ENCODE measurements at regions not wholly inside any gene's neighbourhood (a gene's known extent, or its start where the extent isn't known, plus 50 kb on each side); places are given as distances from the start of the nearest gene placed in this dataset.
"Not testable (repeated sequence)": the region's sequence is repeated elsewhere in the genome, so short reads cannot be mapped to it uniquely, and the experiment has no call there.

DNA sequence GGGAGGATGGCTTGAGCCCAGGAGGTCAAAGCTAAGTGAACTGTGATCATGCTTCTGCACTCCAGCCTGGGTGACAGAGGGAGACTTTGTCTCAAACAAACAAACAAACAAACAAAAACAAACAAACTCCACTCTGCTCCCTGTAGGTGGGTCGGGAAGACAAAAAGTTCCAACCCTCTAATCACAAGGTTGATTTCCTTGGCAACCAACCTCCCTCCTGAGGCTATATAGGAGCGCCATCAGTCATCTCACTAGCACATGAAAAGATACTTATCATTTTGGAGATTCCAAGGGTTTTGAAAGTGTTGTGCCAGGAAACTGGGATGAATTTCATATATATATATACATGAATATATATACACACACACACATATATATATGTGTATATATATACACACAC, 160.5 kb downstream of the TUSC1 start:
- no peak for DNase-seq
- H3K36me3 ChIP-seq (replicated peaks; ENCODE audit: control insufficient read depth, insufficient read depth, low read length) = no peaks in the 10 kb centered on the region
- no peak overlapping the region for H3K4me3 ChIP-seq (ENCODE audit: insufficient read depth, low read depth, low read length)
- H3K27me3 ChIP-seq (ENCODE audit: control insufficient read depth, insufficient read depth, low read length) = no peaks in the 10 kb centered on the region

- no peak for DNase-seq
- Histone ChIP-seq H3K36me3 (replicated peaks; ENCODE audit: control insufficient read depth, insufficient read depth, low read length) (no peaks in the 10 kb centered on the region), H3K27me3 (ENCODE audit: control insufficient read depth, insufficient read depth, low read length) (no peaks in the 10 kb centered on the region), H3K4me3 (ENCODE audit: insufficient read depth, low read depth, low read length) (no peak overlapping the region)
Measured at GRCh38 chr9:25513509-25514033, 164.7 kb downstream of the TUSC1 start.

DNA sequence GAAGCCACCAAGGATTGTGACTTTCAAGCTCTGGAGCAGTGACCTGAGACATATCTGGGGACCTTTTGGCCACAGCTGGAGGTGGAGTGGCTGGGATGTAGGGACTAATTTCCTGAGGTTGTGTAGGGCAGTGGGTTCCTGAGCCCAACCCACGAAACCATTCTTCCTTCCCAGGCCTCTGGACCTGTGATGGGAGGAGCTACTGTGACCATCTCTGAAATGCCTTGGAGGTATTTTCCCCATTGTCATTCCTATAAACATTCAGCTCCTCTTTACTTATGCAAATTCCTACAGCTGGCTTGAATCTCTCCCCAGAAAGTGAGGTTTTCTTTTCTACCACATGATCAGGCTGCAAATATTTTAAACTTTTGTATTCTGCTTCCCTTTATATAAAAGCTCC, 172.6 kb downstream of the TUSC1 start:
- H3K36me3 ChIP-seq (replicated peaks; ENCODE audit: control insufficient read depth, insufficient read depth, low read length) = no peaks in the 10 kb centered on the region
- DNase-seq = no peak
- no peak overlapping the region for H3K4me3 ChIP-seq (ENCODE audit: insufficient read depth, low read depth, low read length)

GRCh38 chr9:25481372-25481771, 196.9 kb downstream of the TUSC1 start:
- peak; percentile 7 for DNase-seq
- Histone ChIP-seq H3K27me3 (ENCODE audit: control insufficient read depth, insufficient read depth, low read length) (no peaks in the 10 kb centered on the region), H3K4me3 (ENCODE audit: insufficient read depth, low read depth, low read length) (no peak overlapping the region), H3K36me3 (replicated peaks; ENCODE audit: control insufficient read depth, insufficient read depth, low read length) (no peaks in the 10 kb centered on the region)

More for the DNA sequence above, 172.6 kb downstream of the TUSC1 start:
- no peaks in the 10 kb centered on the region for H3K27me3 ChIP-seq (ENCODE audit: control insufficient read depth, insufficient read depth, low read length)

DNA sequence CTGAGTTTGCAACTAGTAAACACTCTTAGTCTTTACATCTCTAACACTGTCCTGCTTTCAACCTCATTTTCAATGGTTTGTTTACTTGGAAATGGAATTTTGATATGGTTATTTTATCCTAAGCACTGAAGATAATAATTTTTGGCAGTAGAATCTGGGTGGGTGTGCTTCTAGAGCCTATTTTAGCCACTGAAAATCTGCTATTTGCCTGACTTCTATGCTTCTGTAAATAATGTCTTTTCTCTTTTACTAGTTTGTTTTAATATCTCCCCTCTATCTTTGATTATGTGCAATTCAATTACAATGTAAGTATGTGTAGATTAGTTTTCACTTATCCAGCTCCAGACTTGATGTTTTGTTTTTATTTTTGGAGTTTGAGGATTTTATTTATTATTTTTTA, 197.5 kb downstream of the TUSC1 start:
- Histone ChIP-seq H3K4me3 (ENCODE audit: insufficient read depth, low read depth, low read length) (no peak overlapping the region), H3K36me3 (replicated peaks; ENCODE audit: control insufficient read depth, insufficient read depth, low read length) (no peaks in the 10 kb centered on the region), H3K27me3 (ENCODE audit: control insufficient read depth, insufficient read depth, low read length) (no peaks in the 10 kb centered on the region)
- DNase-seq = no peak

DNA sequence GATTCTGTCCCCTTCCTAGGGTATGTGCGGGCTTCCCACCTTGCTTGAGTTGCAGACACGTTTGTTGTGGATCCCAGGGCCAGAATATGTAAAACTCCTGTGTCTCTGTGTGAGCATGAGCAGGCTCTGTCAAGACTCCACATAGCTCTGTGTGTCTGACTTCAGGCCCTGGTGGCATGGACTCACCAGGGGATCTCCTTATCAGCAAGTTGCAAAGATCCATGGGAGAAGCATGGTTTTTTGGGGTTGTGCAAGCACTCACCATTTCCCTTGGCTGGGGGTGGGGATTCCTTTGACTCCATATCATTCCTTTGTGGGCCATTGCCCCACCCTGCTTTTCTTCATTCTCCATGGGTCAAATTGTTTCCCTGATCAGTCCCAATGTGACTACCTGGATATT, 205.6 kb downstream of the TUSC1 start:
- H3K36me3 ChIP-seq (replicated peaks; ENCODE audit: control insufficient read depth, insufficient read depth, low read length) = no peaks in the 10 kb centered on the region
- H3K4me3 ChIP-seq (ENCODE audit: insufficient read depth, low read depth, low read length) = no peak overlapping the region
- H3K27me3 ChIP-seq (ENCODE audit: control insufficient read depth, insufficient read depth, low read length) = no peaks in the 10 kb centered on the region
- no peak for DNase-seq

DNA sequence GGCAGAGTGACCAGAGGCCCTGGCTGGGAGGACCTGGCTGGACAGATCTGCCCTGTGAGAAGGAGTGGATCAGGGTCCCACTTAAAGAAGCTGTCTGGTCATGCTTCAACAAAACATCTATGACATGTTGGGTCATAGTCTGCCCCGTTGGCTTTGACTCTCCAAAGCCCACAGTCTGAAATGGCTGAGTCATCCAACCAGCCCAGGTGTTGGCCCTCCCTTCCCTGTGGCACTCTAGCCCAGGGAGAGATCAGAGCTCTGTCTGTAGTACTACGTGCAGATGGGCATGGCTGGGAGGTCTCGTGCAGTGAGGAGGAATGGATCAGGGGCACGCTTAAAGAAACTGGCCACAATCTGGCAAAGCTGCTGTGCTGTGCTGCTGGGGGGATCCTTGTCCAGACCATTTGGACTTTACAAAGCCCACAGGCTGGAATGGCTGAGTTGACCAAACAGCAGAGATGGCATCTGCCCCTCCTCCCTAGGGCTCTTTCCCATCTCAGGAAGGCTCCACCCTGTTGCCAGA, 206.1 kb downstream of the TUSC1 start:
- Histone ChIP-seq H3K4me3 (ENCODE audit: insufficient read depth, low read depth, low read length) (no peak overlapping the region), H3K27me3 (ENCODE audit: control insufficient read depth, insufficient read depth, low read length) (no peaks in the 10 kb centered on the region), H3K36me3 (replicated peaks; ENCODE audit: control insufficient read depth, insufficient read depth, low read length) (no peaks in the 10 kb centered on the region)
- no peak for DNase-seq

DNA sequence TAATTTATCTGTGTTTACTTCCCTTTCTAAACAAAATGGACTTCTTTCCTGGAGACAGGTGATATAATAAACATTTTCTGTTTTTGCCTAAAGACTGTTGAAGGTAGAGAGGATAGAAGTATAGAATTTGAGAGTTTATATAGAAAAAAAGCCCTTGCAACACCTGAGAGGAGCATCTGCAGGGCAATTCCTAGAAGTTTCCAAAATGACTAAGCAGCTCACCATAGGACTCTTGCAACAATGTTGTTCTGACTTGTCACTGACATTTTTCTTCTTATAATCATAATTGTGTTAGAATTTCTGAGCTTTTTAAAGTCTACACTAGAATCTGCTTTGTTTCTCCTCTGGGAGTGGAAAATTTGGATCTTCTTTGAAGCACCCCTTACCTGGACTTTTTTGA, 216.8 kb downstream of the TUSC1 start:
- no peak for DNase-seq
- Histone ChIP-seq H3K27me3 (ENCODE audit: control insufficient read depth, insufficient read depth, low read length) (no peaks in the 10 kb centered on the region), H3K36me3 (replicated peaks; ENCODE audit: control insufficient read depth, insufficient read depth, low read length) (no peaks in the 10 kb centered on the region), H3K4me3 (ENCODE audit: insufficient read depth, low read depth, low read length) (no peak overlapping the region)

DNA sequence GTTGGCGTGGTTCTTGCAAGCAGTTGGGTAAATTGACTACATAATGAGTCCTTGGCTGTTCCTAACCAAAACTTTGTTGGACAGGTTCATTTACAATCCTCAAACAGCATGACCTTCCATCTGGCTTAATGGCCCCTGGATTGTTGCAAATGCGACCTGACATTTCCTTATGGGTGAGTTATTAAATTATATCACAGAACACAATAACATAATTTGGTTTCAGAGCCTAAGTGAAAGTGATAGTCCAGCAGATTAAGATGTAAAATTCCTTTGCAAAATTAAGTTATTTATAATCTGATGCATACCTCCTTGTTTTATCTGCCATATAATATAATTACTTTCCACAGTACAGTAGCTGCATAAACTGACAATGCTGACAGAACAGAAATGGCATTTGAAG, 224.4 kb downstream of the TUSC1 start:
- no peaks in the 10 kb centered on the region for H3K36me3 ChIP-seq (replicated peaks; ENCODE audit: control insufficient read depth, insufficient read depth, low read length)
- DNase-seq = no peak
- H3K4me3 ChIP-seq (ENCODE audit: insufficient read depth, low read depth, low read length) = no peak overlapping the region
- no peaks in the 10 kb centered on the region for H3K27me3 ChIP-seq (ENCODE audit: control insufficient read depth, insufficient read depth, low read length)

- no peaks in the 10 kb centered on the region for H3K36me3 ChIP-seq (replicated peaks; ENCODE audit: control insufficient read depth, insufficient read depth, low read length)
- no peak overlapping the region for H3K4me3 ChIP-seq (ENCODE audit: insufficient read depth, low read depth, low read length)
- H3K27me3 ChIP-seq (ENCODE audit: control insufficient read depth, insufficient read depth, low read length) = no peaks in the 10 kb centered on the region
- no peak for DNase-seq
Measured at GRCh38 chr9:25449503-25449902, 228.7 kb downstream of the TUSC1 start.

- DNase-seq; H3K27me3 ChIP-seq (ENCODE audit: control insufficient read depth, insufficient read depth, low read length); H3K36me3 ChIP-seq (replicated peaks; ENCODE audit: control insufficient read depth, insufficient read depth, low read length); H3K4me3 ChIP-seq (ENCODE audit: insufficient read depth, low read depth, low read length): not testable (repeated sequence)
Measured at GRCh38 chr9:25445721-25446120, 232.5 kb downstream of the TUSC1 start.

DNA sequence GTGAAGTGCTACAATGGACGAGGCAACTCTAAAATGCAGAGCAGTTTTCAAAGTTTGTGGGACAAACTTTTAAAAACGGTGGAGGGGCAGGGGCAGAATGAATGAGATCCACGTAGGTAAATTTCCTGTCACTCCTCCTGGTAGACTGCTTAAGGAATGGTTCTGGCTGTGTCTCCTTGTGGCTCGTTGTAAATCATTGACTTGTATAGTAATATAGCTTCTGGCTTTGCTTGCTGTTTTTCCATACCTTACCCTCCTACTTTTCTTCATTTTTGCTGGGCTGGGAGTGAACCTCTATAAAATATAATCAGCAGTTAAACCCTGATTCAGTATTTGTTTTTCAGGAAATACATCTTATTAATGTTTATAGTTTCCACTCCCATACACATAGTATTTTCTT, 235.7 kb downstream of the TUSC1 start:
- no peaks in the 10 kb centered on the region for H3K27me3 ChIP-seq (ENCODE audit: control insufficient read depth, insufficient read depth, low read length)
- no peak for DNase-seq
- H3K4me3 ChIP-seq (ENCODE audit: insufficient read depth, low read depth, low read length) = no peak overlapping the region
- no peaks in the 10 kb centered on the region for H3K36me3 ChIP-seq (replicated peaks; ENCODE audit: control insufficient read depth, insufficient read depth, low read length)

- Histone ChIP-seq H3K4me3 (ENCODE audit: insufficient read depth, low read depth, low read length) (no peak overlapping the region), H3K36me3 (replicated peaks; ENCODE audit: control insufficient read depth, insufficient read depth, low read length) (no peaks in the 10 kb centered on the region), H3K27me3 (ENCODE audit: control insufficient read depth, insufficient read depth, low read length) (no peaks in the 10 kb centered on the region)
- no peak for DNase-seq
Measured at GRCh38 chr9:25427898-25428297, 250.3 kb downstream of the TUSC1 start.

DNA sequence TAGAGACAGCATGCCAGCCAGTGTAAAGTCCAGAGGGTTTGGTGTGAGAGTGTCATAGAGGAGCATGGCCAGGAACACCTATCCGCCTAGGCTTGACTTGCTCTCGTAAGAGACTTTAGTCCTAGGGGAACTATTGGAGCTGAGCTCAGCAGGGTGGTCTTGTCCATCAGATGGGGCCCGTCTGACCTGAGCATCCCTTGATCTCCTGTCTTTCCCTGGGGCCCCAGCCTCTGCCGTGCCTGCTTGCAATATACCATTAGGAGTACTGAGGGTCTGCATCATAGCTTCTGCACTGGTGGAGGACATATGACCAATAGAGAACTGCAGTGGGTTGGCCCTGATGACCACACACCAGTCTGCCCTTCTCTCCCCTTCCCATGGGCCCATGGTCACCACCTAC, 251.0 kb downstream of the TUSC1 start:
- Histone ChIP-seq H3K4me3 (ENCODE audit: insufficient read depth, low read depth, low read length) (no peak overlapping the region), H3K36me3 (replicated peaks; ENCODE audit: control insufficient read depth, insufficient read depth, low read length) (no peaks in the 10 kb centered on the region), H3K27me3 (ENCODE audit: control insufficient read depth, insufficient read depth, low read length) (no peaks in the 10 kb centered on the region)
- no peak for DNase-seq

- Histone ChIP-seq H3K4me3 (ENCODE audit: insufficient read depth, low read depth, low read length) (no peak overlapping the region), H3K36me3 (replicated peaks; ENCODE audit: control insufficient read depth, insufficient read depth, low read length) (no peaks in the 10 kb centered on the region)
- no peak for DNase-seq
Measured at GRCh38 chr9:25421560-25421959, 256.7 kb downstream of the TUSC1 start.

DNA sequence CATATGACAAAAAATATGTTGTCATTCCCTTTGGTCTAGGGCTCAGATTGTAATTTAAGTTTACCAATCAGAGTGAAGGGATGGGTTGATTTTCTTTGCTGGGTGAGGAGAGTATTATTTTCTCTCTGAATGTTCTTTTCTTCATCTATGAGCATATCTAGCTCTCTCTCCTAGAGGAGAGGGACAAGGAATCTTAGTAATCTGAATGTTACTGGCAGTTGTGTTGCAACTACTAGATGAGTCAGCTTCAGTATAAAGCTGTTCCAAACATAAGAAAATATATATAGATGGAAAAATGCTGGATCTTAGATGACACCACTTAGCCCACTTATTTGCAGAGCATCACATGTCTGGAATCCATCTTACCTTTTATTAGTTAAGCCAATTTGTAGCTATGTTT, 259.3 kb downstream of the TUSC1 start:
- Histone ChIP-seq H3K36me3 (replicated peaks; ENCODE audit: control insufficient read depth, insufficient read depth, low read length) (no peaks in the 10 kb centered on the region), H3K4me3 (ENCODE audit: insufficient read depth, low read depth, low read length) (no peak overlapping the region), H3K27me3 (ENCODE audit: control insufficient read depth, insufficient read depth, low read length) (no peaks in the 10 kb centered on the region)
- no peak for DNase-seq

More at GRCh38 chr9:25421560-25421959, 256.7 kb downstream of the TUSC1 start:
- H3K27me3 ChIP-seq (ENCODE audit: control insufficient read depth, insufficient read depth, low read length) = no peaks in the 10 kb centered on the region
